ENCODE measurements at regions not wholly inside any gene's neighbourhood (a gene's known extent, or its start where the extent isn't known, plus 50 kb on each side); places are given as distances from the start of the nearest gene placed in this dataset.

DNA sequence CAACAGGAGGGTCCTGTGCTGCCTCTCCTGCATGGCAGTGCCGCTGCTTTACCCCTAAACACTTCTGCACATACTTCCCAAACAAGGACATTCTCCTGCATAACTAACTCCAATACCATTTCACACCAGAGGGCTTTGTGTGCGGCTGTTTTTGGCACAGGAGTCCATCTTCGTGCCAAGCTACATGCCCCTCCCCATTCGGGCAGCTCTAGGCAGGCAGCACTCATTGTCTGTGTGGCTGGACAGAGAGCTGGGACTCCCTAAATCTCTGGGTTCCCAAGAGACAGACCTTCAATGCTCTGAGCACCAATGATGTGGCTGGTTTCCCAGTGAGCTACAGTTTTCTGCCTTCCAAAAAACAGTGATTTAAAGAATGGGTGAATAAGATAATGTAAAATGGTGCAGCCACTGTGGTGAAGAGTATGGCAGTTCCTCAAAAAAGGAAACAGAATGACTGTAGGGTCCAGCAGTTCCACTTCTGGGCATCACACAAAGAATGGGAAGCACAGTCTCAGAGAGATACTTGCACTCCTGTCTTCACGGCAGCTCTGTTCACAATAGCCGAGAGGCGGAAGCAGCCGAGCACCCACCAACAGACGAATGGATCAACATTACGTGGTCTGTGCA lies 80.3 kb upstream of the DUSP22 start:
- Histone ChIP-seq H3K4me1 (ENCODE audit: control insufficient read depth, insufficient read depth, low read length) (no peaks in the 10 kb centered on the region), H3K27ac (ENCODE audit: low read length) (no peak overlapping the region), H3K27me3 (ENCODE audit: control insufficient read depth, insufficient read depth) (no peaks in the 10 kb centered on the region), H3K4me3 (ENCODE audit: low read length) (no peak overlapping the region), H3K9me3 (ENCODE audit: control insufficient read depth, low read length) (no peaks in the 10 kb centered on the region)
- intact Hi-C loops (cut with DNase I) = no loop called here
- WGBS = 73% methylated on average over 10 of the region's 10 CpGs
- DNase-seq (no peak), ATAC-seq (no peak)

DNA sequence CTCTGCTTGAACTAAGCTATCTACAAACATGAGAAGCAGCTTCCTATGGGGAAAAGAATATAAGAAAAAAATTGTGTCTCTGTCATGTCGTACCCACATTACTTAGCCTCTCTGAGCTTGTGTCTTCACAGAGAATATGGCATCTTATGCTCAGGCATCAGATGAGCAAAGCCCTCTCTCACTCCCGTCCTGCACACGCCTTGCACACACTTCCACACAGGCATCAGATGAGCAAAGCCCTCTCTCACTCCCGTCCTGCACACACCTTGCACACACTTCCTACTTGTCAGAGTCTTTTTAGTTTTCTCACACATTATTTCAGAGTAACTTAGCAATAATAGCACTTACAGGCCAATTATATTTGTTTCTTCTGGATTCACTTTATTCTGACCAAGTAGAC lies 79.0 kb upstream of the DUSP22 start:
- Histone ChIP-seq H3K4me3 (ENCODE audit: low read length) (no peak overlapping the region), H3K27ac (ENCODE audit: low read length) (no peak overlapping the region), H3K9me3 (ENCODE audit: control insufficient read depth, low read length) (no peaks in the 10 kb centered on the region), H3K4me1 (ENCODE audit: control insufficient read depth, insufficient read depth, low read length) (no peaks in the 10 kb centered on the region), H3K27me3 (ENCODE audit: control insufficient read depth, insufficient read depth) (no peaks in the 10 kb centered on the region)
- WGBS = 82% methylated on average over 4 of the region's 4 CpGs
- intact Hi-C loops (cut with DNase I) = no loop called here
- DNase-seq (no peak), ATAC-seq (no peak)

DNA sequence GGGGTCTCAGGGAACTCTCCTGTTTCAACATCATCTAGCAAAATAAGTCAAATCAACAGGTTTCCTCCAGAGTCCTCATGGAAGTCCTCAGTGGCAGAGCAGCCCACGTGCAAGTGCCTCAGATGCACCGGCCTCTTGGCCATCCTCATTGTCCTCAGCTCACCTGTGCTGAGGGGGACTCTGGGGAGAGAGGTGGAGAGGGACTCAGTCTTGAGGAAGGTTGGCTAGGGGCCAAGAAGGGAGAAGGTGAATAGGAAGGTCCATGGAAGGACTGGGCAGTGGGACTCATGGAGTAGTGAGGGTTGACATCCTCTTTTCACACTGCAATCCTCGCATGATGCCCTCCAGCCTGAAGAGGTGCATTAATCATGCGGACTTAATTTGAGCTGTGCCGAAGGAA lies 77.9 kb upstream of the DUSP22 start:
- H3K27ac ChIP-seq (ENCODE audit: low read length) = no peak overlapping the region
- no peaks in the 10 kb centered on the region for H3K9me3 ChIP-seq (ENCODE audit: control insufficient read depth, low read length)
- WGBS = 96% methylated on average over 5 of the region's 5 CpGs
- H3K4me3 ChIP-seq (ENCODE audit: low read length) = no peak overlapping the region
- H3K27me3 ChIP-seq (ENCODE audit: control insufficient read depth, insufficient read depth) = no peaks in the 10 kb centered on the region
- ATAC-seq (no peak), DNase-seq (no peak)
- intact Hi-C loops (cut with DNase I) = no loop called here
- no peaks in the 10 kb centered on the region for H3K4me1 ChIP-seq (ENCODE audit: control insufficient read depth, insufficient read depth, low read length)

DNA sequence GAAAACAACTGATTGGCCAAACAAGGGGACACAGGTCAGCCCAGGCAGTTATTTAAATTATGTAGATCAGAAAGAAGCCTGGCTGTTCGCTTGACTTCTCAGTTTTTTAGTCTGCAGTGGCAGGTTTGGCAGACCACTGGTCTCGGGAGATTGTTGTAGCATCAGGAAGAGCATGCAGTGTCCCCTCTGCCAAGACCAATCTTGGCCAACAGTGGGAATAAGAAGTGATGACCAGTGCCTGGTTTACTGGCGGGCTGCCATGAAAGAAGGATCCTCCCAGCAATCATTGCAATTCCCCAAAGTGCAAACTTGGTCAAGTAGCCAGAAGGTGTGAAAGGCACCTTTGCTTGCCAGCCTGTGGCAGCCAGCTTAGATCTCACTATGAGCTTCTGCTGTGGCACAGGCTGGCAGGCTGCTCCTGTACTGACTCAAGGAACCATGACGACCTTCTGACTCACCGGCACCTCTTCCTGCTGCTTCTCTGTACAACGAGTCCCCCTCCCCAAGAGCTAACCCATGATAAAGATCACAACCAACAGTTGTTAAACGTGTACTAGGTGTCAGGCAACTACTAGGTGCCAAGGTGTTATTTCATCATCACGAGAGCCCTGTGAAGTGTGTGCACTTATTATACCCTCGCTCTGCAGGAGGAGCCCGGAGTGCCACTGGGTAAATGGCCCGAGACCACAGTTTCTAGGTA lies 76.8 kb upstream of the DUSP22 start:
- 55% methylated on average over 11 of the region's 11 CpGs for WGBS
- Histone ChIP-seq H3K27ac (ENCODE audit: low read length) (peak overlapping the region; percentile 25), H3K27me3 (ENCODE audit: control insufficient read depth, insufficient read depth) (no peaks in the 10 kb centered on the region), H3K9me3 (ENCODE audit: control insufficient read depth, low read length) (no peaks in the 10 kb centered on the region), H3K4me1 (ENCODE audit: control insufficient read depth, insufficient read depth, low read length) (no peaks in the 10 kb centered on the region), H3K4me3 (ENCODE audit: low read length) (no peak overlapping the region)
- intact Hi-C loops (cut with DNase I) = no loop called here
- ATAC-seq (peak; percentile 91 to 95), DNase-seq (peak; percentile 75 to 84 (median 82))

DNA sequence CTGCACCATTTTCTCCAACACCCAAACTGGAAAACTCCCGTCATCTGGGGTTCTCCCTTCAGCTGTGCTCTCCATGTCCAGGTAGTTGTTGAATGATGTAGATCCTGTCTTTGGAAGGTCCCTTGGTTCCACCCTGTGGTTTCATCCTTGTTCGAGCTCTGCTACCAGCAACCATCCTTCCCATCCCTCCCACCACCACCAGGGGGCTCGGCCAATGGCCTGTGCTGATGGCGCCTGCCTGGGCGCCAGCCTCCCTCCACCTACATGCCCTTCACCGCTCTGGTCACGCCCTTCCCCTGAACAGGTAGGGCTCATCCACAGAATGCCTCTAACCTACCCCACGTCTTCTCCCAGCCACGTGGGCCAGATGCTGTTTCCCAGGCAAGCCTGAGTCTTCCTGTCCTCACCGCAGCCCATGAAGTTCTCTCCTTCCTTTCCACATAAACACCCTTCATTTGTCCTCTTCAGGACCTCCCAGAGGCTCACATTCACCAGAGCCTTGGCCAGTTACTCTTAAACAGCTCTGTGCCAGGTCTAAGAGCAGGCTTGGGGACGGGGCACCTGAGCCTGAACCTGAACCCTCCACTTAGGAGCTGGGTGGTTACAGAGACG lies 75.1 kb upstream of the DUSP22 start:
- Histone ChIP-seq H3K4me1 (ENCODE audit: control insufficient read depth, insufficient read depth, low read length) (no peaks in the 10 kb centered on the region), H3K4me3 (ENCODE audit: low read length) (no peak overlapping the region), H3K27me3 (ENCODE audit: control insufficient read depth, insufficient read depth) (no peaks in the 10 kb centered on the region), H3K27ac (ENCODE audit: low read length) (no peak overlapping the region), H3K9me3 (ENCODE audit: control insufficient read depth, low read length) (no peaks in the 10 kb centered on the region)
- intact Hi-C loops (cut with DNase I) = no loop called here
- DNase-seq = peak in 2 of 3 donors; percentile 52 to 64
- WGBS = 80% methylated on average over 12 of the region's 12 CpGs
- no peak for ATAC-seq

DNA sequence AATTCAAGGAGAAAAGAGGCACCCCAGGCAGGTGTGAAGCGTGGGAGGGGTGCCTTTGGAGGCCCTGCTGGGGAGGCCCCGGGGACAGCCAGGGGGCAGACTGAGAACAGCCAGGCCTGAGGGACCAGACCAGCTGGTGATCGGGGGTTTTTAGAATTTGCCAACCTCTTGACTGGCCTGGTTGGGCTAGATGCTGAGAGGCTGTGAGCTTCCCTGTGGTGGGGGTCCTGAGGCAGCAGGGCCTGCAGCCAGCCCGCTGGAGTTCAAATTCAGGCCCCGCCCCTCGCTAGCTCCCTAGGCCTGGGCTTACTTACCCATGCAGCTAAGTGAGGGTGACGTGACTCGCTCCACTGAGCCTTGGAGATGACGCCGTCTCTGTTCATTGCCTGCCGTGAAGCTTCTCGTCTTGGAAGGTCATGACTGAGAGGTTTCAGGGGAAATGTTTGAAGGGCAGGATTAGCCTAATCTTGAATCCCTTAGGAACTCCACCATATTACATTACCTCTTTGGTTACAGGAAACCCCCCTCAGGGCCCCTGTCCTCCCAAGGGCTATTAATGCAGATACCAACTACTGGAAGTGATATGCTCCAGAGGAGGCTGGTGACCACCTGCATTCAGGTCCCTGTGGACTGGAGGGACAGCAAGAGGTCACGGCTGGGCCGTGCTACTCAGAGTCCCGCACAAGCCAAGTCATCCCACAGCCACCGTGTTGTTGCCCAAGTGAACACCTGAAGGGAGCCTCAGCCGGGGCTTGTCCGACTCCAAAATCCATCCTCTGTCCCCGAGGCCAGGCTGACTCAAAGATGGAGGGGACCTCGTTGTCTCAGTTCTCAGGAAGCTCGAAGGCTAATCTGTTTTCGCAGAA lies 73.9 kb upstream of the DUSP22 start:
- Histone ChIP-seq H3K4me1 (ENCODE audit: control insufficient read depth, insufficient read depth, low read length) (no peaks in the 10 kb centered on the region), H3K4me3 (ENCODE audit: low read length) (no peak overlapping the region), H3K27me3 (ENCODE audit: control insufficient read depth, insufficient read depth) (no peaks in the 10 kb centered on the region), H3K27ac (ENCODE audit: low read length) (no peak overlapping the region), H3K9me3 (ENCODE audit: control insufficient read depth, low read length) (no peaks in the 10 kb centered on the region)
- ATAC-seq (no peak), DNase-seq (peak in 1 of 3 donors; percentile 51)
- intact Hi-C loops (cut with DNase I) = no loop called here
- 88% methylated on average over 22 of the region's 22 CpGs for WGBS

DNA sequence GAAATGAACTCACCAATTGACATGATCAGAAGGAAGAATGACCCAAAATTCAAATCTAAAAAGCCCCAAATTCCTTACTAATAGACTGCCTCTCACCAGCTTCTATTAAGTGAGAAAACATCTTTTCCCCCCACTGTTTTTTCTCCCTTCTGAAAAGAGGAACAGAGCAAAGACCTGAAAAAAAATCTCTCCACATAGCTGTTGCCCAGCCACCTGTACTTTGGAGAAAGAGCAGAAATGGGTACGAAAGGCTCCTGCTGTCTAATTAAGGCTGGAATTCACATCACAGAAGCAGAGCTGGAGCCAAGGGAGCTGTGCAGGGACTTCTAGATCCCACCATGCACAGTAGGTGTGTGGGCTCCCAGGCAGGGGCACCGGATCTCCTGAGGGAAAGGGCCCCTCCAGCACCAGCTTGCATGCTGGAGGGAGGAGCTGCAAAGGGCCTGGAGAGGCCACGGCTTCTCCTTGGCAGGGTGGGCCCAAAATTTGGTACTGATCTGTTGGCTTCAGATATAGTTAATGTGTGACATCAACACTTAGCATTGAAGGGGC lies 73.2 kb upstream of the DUSP22 start:
- no peaks in the 10 kb centered on the region for H3K9me3 ChIP-seq (ENCODE audit: control insufficient read depth, low read length)
- ATAC-seq (no peak), DNase-seq (no peak)
- H3K4me1 ChIP-seq (ENCODE audit: control insufficient read depth, insufficient read depth, low read length) = no peaks in the 10 kb centered on the region
- 77% methylated on average over 3 of the region's 3 CpGs for WGBS
- no peaks in the 10 kb centered on the region for H3K27me3 ChIP-seq (ENCODE audit: control insufficient read depth, insufficient read depth)
- intact Hi-C loops (cut with DNase I) = no loop called here
- no peak overlapping the region for H3K27ac ChIP-seq (ENCODE audit: low read length)
- H3K4me3 ChIP-seq (ENCODE audit: low read length) = no peak overlapping the region

DNA sequence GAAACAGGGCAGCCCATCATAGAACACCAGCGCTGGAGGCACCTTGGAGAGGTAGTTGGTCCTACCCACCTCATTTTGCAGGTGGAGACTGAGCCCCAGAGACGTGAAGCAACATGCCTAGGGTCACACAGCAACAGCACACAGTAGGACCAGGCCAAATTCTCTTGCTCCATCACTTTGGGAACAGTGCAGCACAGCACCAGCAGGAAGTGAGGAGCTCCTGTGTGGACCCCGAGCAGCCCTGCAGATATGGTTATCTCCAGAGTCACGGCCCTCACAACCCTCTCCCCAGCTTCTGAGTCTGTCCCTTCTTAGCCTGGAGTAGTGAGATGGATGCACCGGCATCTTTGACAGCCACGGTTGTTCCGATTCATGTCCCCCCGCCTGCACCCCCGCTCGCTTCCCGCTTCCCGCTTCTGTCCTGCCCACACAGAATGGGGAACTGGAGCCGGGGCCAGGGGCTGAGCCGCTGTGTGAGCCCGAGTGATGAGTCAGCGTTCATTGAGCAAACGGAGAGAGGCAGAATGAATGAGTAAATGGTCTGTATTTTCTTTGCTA lies 72.6 kb upstream of the DUSP22 start:
- H3K9me3 ChIP-seq (ENCODE audit: control insufficient read depth, low read length) = no peaks in the 10 kb centered on the region
- peak in 1 of 2 donors; percentile 37 for ATAC-seq
- no peak overlapping the region for H3K4me3 ChIP-seq (ENCODE audit: low read length)
- intact Hi-C loops (cut with DNase I) = no loop called here
- H3K4me1 ChIP-seq (ENCODE audit: control insufficient read depth, insufficient read depth, low read length) = no peaks in the 10 kb centered on the region
- H3K27me3 ChIP-seq (ENCODE audit: control insufficient read depth, insufficient read depth) = no peaks in the 10 kb centered on the region
- WGBS = 42% methylated on average over 17 of the region's 17 CpGs
- peak; percentile 65 to 87 (median 85) for DNase-seq
- H3K27ac ChIP-seq (ENCODE audit: low read length) = no peak overlapping the region

DNA sequence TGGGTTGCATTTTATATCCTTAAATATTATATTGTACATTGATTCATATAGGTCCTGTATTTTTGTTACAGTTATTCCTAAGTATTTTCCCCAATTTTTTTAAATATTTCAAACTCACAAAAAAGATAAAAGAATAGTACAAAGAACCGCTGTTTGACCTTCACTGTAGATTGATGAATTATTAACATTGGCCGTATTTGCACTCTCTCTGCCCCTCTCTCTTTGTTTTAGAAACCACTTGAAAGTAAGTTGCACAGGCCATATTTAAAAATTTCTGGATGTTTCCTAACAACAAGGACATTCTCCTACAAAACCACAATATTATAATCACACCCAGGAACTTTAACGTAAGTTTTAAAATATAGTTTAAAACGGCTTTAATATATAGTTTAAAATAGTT lies 72.0 kb upstream of the DUSP22 start:
- no peak overlapping the region for H3K27ac ChIP-seq (ENCODE audit: low read length)
- H3K4me3 ChIP-seq (ENCODE audit: low read length) = no peak overlapping the region
- no peaks in the 10 kb centered on the region for H3K27me3 ChIP-seq (ENCODE audit: control insufficient read depth, insufficient read depth)
- WGBS = 87% methylated on average over 4 of the region's 4 CpGs
- DNase-seq (no peak), ATAC-seq (no peak)
- intact Hi-C loops (cut with DNase I) = no loop called here
- no peaks in the 10 kb centered on the region for H3K9me3 ChIP-seq (ENCODE audit: control insufficient read depth, low read length)
- H3K4me1 ChIP-seq (ENCODE audit: control insufficient read depth, insufficient read depth, low read length) = no peaks in the 10 kb centered on the region

DNA sequence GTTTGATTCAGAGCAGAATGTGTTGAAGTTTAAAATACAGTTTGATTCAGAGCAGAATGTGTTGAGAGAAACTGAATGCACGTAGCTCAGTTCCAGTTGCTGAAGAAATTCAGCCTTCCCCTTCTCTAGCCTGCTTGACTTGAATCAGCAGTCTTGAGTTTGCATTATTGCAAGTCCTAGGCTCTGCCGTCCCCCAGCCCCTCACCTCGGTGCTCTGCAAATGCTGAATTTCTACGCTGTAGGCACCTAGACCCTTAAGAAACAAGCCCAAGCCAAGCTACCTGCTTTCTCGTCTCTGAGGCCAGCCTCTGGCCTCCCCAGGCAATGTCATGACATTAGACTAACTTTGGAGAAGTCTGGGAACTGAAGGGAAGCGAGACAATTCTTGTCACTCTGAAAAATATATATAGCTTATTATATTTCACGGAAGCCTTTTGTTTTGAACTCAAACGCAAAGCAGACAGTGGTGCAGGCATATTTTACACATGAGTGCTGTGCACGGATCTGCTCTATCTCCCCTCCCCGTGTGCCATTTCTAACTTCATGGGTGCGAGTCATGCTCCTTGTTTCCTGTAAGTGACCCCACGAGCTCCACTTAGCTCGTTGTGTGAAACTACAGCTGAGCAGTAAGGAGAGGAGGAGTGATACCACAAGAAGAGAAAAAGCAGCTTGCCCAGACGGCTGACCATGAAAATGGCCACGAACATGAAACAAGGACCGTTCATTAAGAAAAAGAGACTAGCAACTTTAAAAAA lies 71.4 kb upstream of the DUSP22 start:
- Histone ChIP-seq H3K27me3 (ENCODE audit: control insufficient read depth, insufficient read depth) (no peaks in the 10 kb centered on the region), H3K4me3 (ENCODE audit: low read length) (no peak overlapping the region), H3K9me3 (ENCODE audit: control insufficient read depth, low read length) (no peaks in the 10 kb centered on the region), H3K27ac (ENCODE audit: low read length) (no peak overlapping the region), H3K4me1 (ENCODE audit: control insufficient read depth, insufficient read depth, low read length) (peaks cover 2% of the 10 kb centered on the region)
- intact Hi-C loops (cut with DNase I) = no loop called here
- DNase-seq (no peak), ATAC-seq (no peak)
- WGBS = 64% methylated on average over 16 of the region's 16 CpGs
